ENCODE measurements at regions not wholly inside any gene's neighbourhood (a gene's known extent, or its start where the extent isn't known, plus 50 kb on each side); places are given as distances from the start of the nearest gene placed in this dataset.

- dilution Hi-C loops (cut with MboI; ENCODE audit: extremely low pct_ligation_motif_present, low sequenced_read_pairs) = no loop called here
These were observed 92.3 kb upstream of the KDM7A start for GRCh38 chr7:140269004-140269638.

GRCh38 chr7:140267381-140268226, 90.8 kb upstream of the KDM7A start:
- H3K4me2 ChIP-seq (ENCODE audit: control insufficient read depth, extremely low read depth, insufficient read depth, low read depth, low read length) = no peak overlapping the region
- H3K27me3 ChIP-seq (ENCODE audit: control insufficient read depth, extremely low read depth, insufficient read depth, low read length) = no peaks in the 10 kb centered on the region
- H3K36me3 ChIP-seq (ENCODE audit: control insufficient read depth in 2 of 2, extremely low read depth in 1 of 2, insufficient read depth in 2 of 2, low read length in 2 of 2) = no peaks in the 10 kb centered on the region
- H3K27ac ChIP-seq (ENCODE audit: control insufficient read depth, insufficient read depth, low read length) = no peak overlapping the region
- dilution Hi-C loops (cut with MboI; ENCODE audit: extremely low pct_ligation_motif_present, low sequenced_read_pairs) = no loop called here
- H2AFZ ChIP-seq (ENCODE audit: control insufficient read depth, low read length) = no peak overlapping the region
- no peak for TF ChIP-seq EZH2 (IDR thresholded peaks at IDR 0.05; ENCODE audit: low read length)
- TF ChIP-seq, protein P1, sequence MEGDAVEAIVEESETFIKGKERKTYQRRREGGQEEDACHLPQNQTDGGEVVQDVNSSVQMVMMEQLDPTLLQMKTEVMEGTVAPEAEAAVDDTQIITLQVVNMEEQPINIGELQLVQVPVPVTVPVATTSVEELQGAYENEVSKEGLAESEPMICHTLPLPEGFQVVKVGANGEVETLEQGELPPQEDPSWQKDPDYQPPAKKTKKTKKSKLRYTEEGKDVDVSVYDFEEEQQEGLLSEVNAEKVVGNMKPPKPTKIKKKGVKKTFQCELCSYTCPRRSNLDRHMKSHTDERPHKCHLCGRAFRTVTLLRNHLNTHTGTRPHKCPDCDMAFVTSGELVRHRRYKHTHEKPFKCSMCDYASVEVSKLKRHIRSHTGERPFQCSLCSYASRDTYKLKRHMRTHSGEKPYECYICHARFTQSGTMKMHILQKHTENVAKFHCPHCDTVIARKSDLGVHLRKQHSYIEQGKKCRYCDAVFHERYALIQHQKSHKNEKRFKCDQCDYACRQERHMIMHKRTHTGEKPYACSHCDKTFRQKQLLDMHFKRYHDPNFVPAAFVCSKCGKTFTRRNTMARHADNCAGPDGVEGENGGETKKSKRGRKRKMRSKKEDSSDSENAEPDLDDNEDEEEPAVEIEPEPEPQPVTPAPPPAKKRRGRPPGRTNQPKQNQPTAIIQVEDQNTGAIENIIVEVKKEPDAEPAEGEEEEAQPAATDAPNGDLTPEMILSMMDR (optimal IDR thresholded peaks at IDR 0.05 in 1 of 3, IDR thresholded peaks at IDR 0.05 in 1 of 3, conservative IDR thresholded peaks at IDR 0.05 in 1 of 3; ENCODE audit: extremely low read depth in 1 of 3, insufficient read depth in 2 of 3, low read length in 3 of 3) = no peak
- no peak overlapping the region for H3K4me3 ChIP-seq (ENCODE audit: control insufficient read depth in 2 of 3, extremely low read depth in 1 of 3, insufficient read depth in 2 of 3, low read depth in 1 of 3, low read length in 3 of 3)
- H3K9ac ChIP-seq (ENCODE audit: control insufficient read depth, extremely low read depth, insufficient read depth, low read length) = no peak overlapping the region
- DNase-seq (ENCODE audit: low read depth, low spot score) (no peak), FAIRE-seq (no peak)
- no peaks in the 10 kb centered on the region for H3K79me2 ChIP-seq (ENCODE audit: control insufficient read depth, insufficient read depth, low read length)
- H4K20me1 ChIP-seq (ENCODE audit: control insufficient read depth, extremely low read depth, insufficient read depth, low read length) = no peaks in the 10 kb centered on the region
- no peaks in the 10 kb centered on the region for H3K9me3 ChIP-seq (ENCODE audit: control insufficient read depth, low read depth, low read length)
- no peaks in the 10 kb centered on the region for H3K4me1 ChIP-seq (ENCODE audit: control insufficient read depth, extremely low read depth, insufficient read depth, low read length)
- no peaks in the 10 kb centered on the region for H3K9me1 ChIP-seq (ENCODE audit: control insufficient read depth, extremely low read depth, insufficient read depth, low read length)

More at GRCh38 chr7:140269004-140269638, 92.3 kb upstream of the KDM7A start:
- no peaks in the 10 kb centered on the region for H3K4me1 ChIP-seq (ENCODE audit: control insufficient read depth, extremely low read depth, insufficient read depth, low read length)
- no peak overlapping the region for H3K4me3 ChIP-seq (ENCODE audit: control insufficient read depth in 2 of 3, extremely low read depth in 1 of 3, insufficient read depth in 2 of 3, low read depth in 1 of 3, low read length in 3 of 3)
- no peak overlapping the region for H3K4me2 ChIP-seq (ENCODE audit: control insufficient read depth, extremely low read depth, insufficient read depth, low read depth, low read length)
- H3K9me3 ChIP-seq (ENCODE audit: control insufficient read depth, low read depth, low read length) = no peaks in the 10 kb centered on the region
- FAIRE-seq (no peak), DNase-seq (ENCODE audit: low read depth, low spot score) (no peak)
- no peaks in the 10 kb centered on the region for H3K27me3 ChIP-seq (ENCODE audit: control insufficient read depth, extremely low read depth, insufficient read depth, low read length)
- no peaks in the 10 kb centered on the region for H3K79me2 ChIP-seq (ENCODE audit: control insufficient read depth, insufficient read depth, low read length)
- H3K9ac ChIP-seq (ENCODE audit: control insufficient read depth, extremely low read depth, insufficient read depth, low read length) = no peak overlapping the region
- H2AFZ ChIP-seq (ENCODE audit: control insufficient read depth, low read length) = no peak overlapping the region
- H3K27ac ChIP-seq (ENCODE audit: control insufficient read depth, insufficient read depth, low read length) = no peak overlapping the region
- no peaks in the 10 kb centered on the region for H3K36me3 ChIP-seq (ENCODE audit: control insufficient read depth in 2 of 2, extremely low read depth in 1 of 2, insufficient read depth in 2 of 2, low read length in 2 of 2)
- TF ChIP-seq, protein P1 (optimal IDR thresholded peaks at IDR 0.05 in 1 of 3, IDR thresholded peaks at IDR 0.05 in 1 of 3, conservative IDR thresholded peaks at IDR 0.05 in 1 of 3; ENCODE audit: extremely low read depth in 1 of 3, insufficient read depth in 2 of 3, low read length in 3 of 3) = no peak
- no peak for TF ChIP-seq EZH2 (IDR thresholded peaks at IDR 0.05; ENCODE audit: low read length)
- no peaks in the 10 kb centered on the region for H4K20me1 ChIP-seq (ENCODE audit: control insufficient read depth, extremely low read depth, insufficient read depth, low read length)
- no peaks in the 10 kb centered on the region for H3K9me1 ChIP-seq (ENCODE audit: control insufficient read depth, extremely low read depth, insufficient read depth, low read length)
